ENCODE measurements at regions not wholly inside any gene's neighbourhood (a gene's known extent, or its start where the extent isn't known, plus 50 kb on each side); places are given as distances from the start of the nearest gene placed in this dataset.

- DNase-seq (ENCODE audit: low read depth), result no peak
- no peak overlapping the region for H3K4me3 ChIP-seq (ENCODE audit: low read depth, low read length)
- TF ChIP-seq CTCF (IDR thresholded peaks at IDR 0.05; ENCODE audit: insufficient read depth, low read depth, low read length), result no peak
Observed at GRCh38 chr10:81792729-81793128, 82.3 kb upstream of the NRG3 start.

- no peak for TF ChIP-seq CTCF (IDR thresholded peaks at IDR 0.05; ENCODE audit: insufficient read depth, low read depth, low read length)
- DNase-seq (ENCODE audit: low read depth), result no peak
- H3K4me3 ChIP-seq (ENCODE audit: low read depth, low read length), result no peak overlapping the region
Observed at GRCh38 chr10:81806842-81807241, 68.2 kb upstream of the NRG3 start.

- H3K4me3 ChIP-seq (ENCODE audit: low read depth, low read length), result no peak overlapping the region
- no peak for DNase-seq (ENCODE audit: low read depth)
- TF ChIP-seq CTCF (IDR thresholded peaks at IDR 0.05; ENCODE audit: insufficient read depth, low read depth, low read length), result no peak
Observed at GRCh38 chr10:81814842-81815241, 60.2 kb upstream of the NRG3 start.

GRCh38 chr10:81817596-81818170 lies 57.3 kb upstream of the NRG3 start:
- no peak for DNase-seq (ENCODE audit: low read depth)
- H3K4me3 ChIP-seq (ENCODE audit: low read depth, low read length), result no peak overlapping the region
- no peak for TF ChIP-seq CTCF (IDR thresholded peaks at IDR 0.05; ENCODE audit: insufficient read depth, low read depth, low read length)

- H3K4me3 ChIP-seq (ENCODE audit: low read depth, low read length), result no peak overlapping the region
- no peak for DNase-seq (ENCODE audit: low read depth)
- no peak for TF ChIP-seq CTCF (IDR thresholded peaks at IDR 0.05; ENCODE audit: insufficient read depth, low read depth, low read length)
Observed at GRCh38 chr10:81820418-81820817, 54.6 kb upstream of the NRG3 start.

All from fibroblast of villous mesenchyme (primary cell).